GM12873 (cell line): ENCODE measurements at regions not wholly inside any gene's neighbourhood (a gene's known extent, or its start where the extent isn't known, plus 50 kb on each side); places are given as distances from the start of the nearest gene placed in this dataset.

Source experiments
- CTCF ChIP-seq: IDR thresholded peaks from 2 replicates; pipeline ENCODE4 v1.5.1; 2012; ENCODE audit warnings: low read depth, mild to moderate bottlenecking, moderate library complexity, low read length, control low read depth; ENCODE audit not compliant: insufficient read depth; ENCODE audit errors: missing control alignments

- no peak for TF ChIP-seq CTCF
These were observed 433.2 kb upstream of the BCHE start for GRCh38 chr3:166270429-166270828.

GRCh38 chr3:166265153-166265552 lies 427.9 kb upstream of the BCHE start:
- TF ChIP-seq CTCF: no peak

GRCh38 chr3:166263460-166263859 lies 426.2 kb upstream of the BCHE start:
- no peak for TF ChIP-seq CTCF

- TF ChIP-seq CTCF: no peak
These were observed 420.5 kb upstream of the BCHE start for GRCh38 chr3:166257715-166258114.

- no peak for TF ChIP-seq CTCF
These were observed 411.6 kb upstream of the BCHE start for GRCh38 chr3:166248784-166249183.

- TF ChIP-seq CTCF: no peak
These were observed 406.3 kb upstream of the BCHE start for GRCh38 chr3:166243511-166243910.

GRCh38 chr3:166223120-166223519 lies 385.9 kb upstream of the BCHE start:
- TF ChIP-seq CTCF: no peak
